ENCODE measurements at regions not wholly inside any gene's neighbourhood (a gene's known extent, or its start where the extent isn't known, plus 50 kb on each side); places are given as distances from the start of the nearest gene placed in this dataset.

GRCh38 chr6:34615574-34616226 is 59.6 kb upstream of the SPDEF start:
- Histone ChIP-seq H3K79me2 (ENCODE audit: insufficient read depth, low read length) (peaks cover 51% of the 10 kb centered on the region), H3K9me3 (ENCODE audit: low read depth, low read length) (no peaks in the 10 kb centered on the region), H4K20me1 (ENCODE audit: insufficient read depth, low read length) (peaks cover 22% of the 10 kb centered on the region)

GRCh38 chr6:34610819-34611477 is 54.8 kb upstream of the SPDEF start:
- Histone ChIP-seq H3K79me2 (ENCODE audit: insufficient read depth, low read length) (peaks cover 46% of the 10 kb centered on the region), H3K9me3 (ENCODE audit: low read depth, low read length) (no peaks in the 10 kb centered on the region), H3K4me1 (ENCODE audit: insufficient read depth, low read length) (peaks cover 10% of the 10 kb centered on the region), H3K36me3 (ENCODE audit: insufficient read depth, low read length) (no peaks in the 10 kb centered on the region), H3K27ac (ENCODE audit: low read depth, low read length) (no peak overlapping the region), H3K4me2 (ENCODE audit: insufficient read depth, low read length) (peak overlapping the region; percentile 1), H4K20me1 (ENCODE audit: insufficient read depth, low read length) (peaks cover 24% of the 10 kb centered on the region), H3K4me3 (ENCODE audit: insufficient read depth, low read length) (no peak overlapping the region), H2AFZ (ENCODE audit: low read length) (no peak overlapping the region), H3K27me3 (ENCODE audit: insufficient read depth, low read length) (no peaks in the 10 kb centered on the region)
- no peak for TF ChIP-seq CTCF (IDR thresholded peaks at IDR 0.05; ENCODE audit: extremely low read depth, low read depth, low read length)
- DNase-seq (ENCODE audit: insufficient read length, low spot score, missing footprints) = peak; percentile 83

More at GRCh38 chr6:34615574-34616226, 59.6 kb upstream of the SPDEF start:
- DNase-seq (ENCODE audit: insufficient read length, low spot score, missing footprints) = no peak
- TF ChIP-seq CTCF (IDR thresholded peaks at IDR 0.05; ENCODE audit: extremely low read depth, low read depth, low read length) = no peak
- H3K4me2 ChIP-seq (ENCODE audit: insufficient read depth, low read length) = no peak overlapping the region
- no peak overlapping the region for H2AFZ ChIP-seq (ENCODE audit: low read length)
- no peaks in the 10 kb centered on the region for H3K27me3 ChIP-seq (ENCODE audit: insufficient read depth, low read length)
- H3K4me3 ChIP-seq (ENCODE audit: insufficient read depth, low read length) = no peak overlapping the region
- H3K27ac ChIP-seq (ENCODE audit: low read depth, low read length) = no peak overlapping the region
- H3K36me3 ChIP-seq (ENCODE audit: insufficient read depth, low read length) = no peaks in the 10 kb centered on the region
- peaks cover 5% of the 10 kb centered on the region for H3K4me1 ChIP-seq (ENCODE audit: insufficient read depth, low read length)

GRCh38 chr6:34608321-34609091 is 52.4 kb upstream of the SPDEF start:
- Histone ChIP-seq H3K36me3 (ENCODE audit: insufficient read depth, low read length) (peaks cover 4% of the 10 kb centered on the region), H3K27me3 (ENCODE audit: insufficient read depth, low read length) (no peaks in the 10 kb centered on the region), H3K4me2 (ENCODE audit: insufficient read depth, low read length) (no peak overlapping the region), H3K27ac (ENCODE audit: low read depth, low read length) (peak overlapping the region; percentile 22), H3K79me2 (ENCODE audit: insufficient read depth, low read length) (peaks cover 40% of the 10 kb centered on the region), H3K9me3 (ENCODE audit: low read depth, low read length) (no peaks in the 10 kb centered on the region), H2AFZ (ENCODE audit: low read length) (no peak overlapping the region), H3K4me1 (ENCODE audit: insufficient read depth, low read length) (peaks cover 10% of the 10 kb centered on the region), H4K20me1 (ENCODE audit: insufficient read depth, low read length) (peaks cover 20% of the 10 kb centered on the region), H3K4me3 (ENCODE audit: insufficient read depth, low read length) (no peak overlapping the region)
- no peak for TF ChIP-seq CTCF (IDR thresholded peaks at IDR 0.05; ENCODE audit: extremely low read depth, low read depth, low read length)
- DNase-seq (ENCODE audit: insufficient read length, low spot score, missing footprints) = no peak

Measured in osteoblast (primary cell).